ENCODE measurements at regions not wholly inside any gene's neighbourhood (a gene's known extent, or its start where the extent isn't known, plus 50 kb on each side); places are given as distances from the start of the nearest gene placed in this dataset.
"Not testable (repeated sequence)": the region's sequence is repeated elsewhere in the genome, so short reads cannot be mapped to it uniquely, and the experiment has no call there.

DNA sequence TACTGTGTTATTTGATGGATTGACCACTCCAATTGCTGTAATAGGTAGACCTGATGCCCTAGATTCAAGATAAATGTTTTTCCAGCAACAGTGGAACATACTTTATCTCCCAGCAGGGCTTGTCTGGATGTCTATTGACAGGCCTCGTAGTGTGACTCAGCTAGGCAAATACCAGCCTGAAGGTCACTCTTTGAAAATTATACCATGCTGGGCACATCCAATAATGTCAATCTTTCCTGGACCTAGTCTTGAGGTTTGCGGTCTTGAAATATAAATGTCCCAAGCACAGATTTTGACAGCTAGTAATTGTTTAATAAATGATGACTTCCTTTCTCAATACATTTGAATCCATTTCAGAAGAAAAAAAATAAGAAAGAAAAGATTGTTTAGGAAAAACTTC is 1138.0 kb upstream of the TMPRSS15 start:
- no peak for DNase-seq

GRCh38 chr21:19544493-19544892 is 1140.9 kb upstream of the TMPRSS15 start:
- DNase-seq, result not testable (repeated sequence)

- no peak for DNase-seq
Measured at GRCh38 chr21:19547951-19548840, 1144.6 kb upstream of the TMPRSS15 start.

GRCh38 chr21:19553919-19554615 is 1150.5 kb upstream of the TMPRSS15 start:
- DNase-seq, result no peak

DNA sequence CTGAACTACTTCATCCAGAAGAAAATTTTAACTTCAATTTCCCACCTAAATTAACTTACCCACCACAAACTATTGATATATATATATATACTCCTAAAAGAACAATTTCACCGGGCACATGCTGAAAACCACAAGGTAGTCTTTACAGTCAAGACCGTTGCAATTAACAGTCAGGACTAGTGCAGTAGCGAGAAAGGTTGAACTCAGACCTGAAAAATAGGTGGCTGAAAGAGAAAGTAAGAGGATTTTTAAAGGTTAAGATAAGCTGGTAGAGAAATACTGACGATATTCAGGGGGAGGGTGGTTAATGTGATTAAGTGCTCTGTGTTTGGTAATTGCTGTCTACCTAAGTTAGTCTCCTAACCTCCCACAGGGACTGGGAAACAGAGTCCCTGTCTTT is 1153.5 kb upstream of the TMPRSS15 start:
- DNase-seq, result no peak

GRCh38 chr21:19557488-19557887 is 1153.9 kb upstream of the TMPRSS15 start:
- no peak for DNase-seq

GRCh38 chr21:19565587-19565986 is 1162.0 kb upstream of the TMPRSS15 start:
- no peak for DNase-seq

DNA sequence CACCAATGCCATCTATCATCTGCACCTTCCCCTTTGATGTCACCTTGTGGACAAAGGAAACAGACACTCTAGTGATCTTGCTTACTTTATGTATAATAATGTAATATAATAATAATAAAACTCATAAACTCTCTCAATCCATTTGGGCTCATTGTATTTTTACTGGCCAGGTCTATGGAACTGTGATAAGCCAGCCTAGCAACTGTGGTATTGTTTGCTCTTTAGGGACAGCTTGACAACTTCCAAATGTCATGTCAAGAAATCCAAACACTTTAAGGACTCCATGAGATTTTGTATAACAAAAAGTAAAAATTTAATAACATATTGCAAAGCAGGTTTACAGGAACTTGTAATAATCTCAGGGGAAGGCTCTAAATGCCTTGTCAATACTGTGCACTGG is 1163.4 kb upstream of the TMPRSS15 start:
- no peak for DNase-seq

DNA sequence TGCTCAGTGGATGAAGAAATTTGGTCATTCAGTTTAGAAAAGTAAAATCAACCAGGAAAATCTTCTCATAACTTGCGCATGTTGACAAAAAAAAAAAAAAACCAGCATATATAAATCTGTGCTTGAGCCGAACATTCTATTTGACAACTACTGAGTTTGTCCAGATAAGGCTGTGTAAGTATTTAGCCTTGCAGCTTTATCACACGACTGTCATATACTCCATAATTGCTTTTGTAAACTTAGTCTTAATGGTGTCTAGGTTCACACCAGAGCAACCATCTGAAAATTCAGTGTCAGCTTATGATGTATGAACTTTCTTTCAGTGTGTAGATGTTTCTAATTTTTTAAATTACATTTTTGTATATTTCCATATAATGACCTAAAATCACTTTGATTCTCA is 1173.8 kb upstream of the TMPRSS15 start:
- no peak for DNase-seq

DNA sequence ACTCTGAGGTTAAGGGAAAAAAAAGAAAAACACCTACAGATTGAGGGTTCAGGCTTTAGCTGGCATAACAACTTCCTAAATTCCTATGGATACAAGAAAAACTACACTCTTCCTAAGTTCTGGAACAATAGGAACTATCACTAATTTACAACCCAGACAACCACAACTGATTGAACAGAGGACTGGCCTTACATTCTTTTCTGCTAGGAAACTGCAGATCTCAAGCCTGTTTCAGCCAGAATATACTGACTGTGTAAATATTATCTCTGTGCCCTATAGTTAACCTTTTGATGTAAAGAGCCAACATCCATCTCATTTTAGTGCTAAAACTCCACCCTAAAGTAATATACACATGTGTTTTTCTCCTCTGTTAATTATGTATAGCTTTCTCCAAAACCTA is 1186.5 kb upstream of the TMPRSS15 start:
- DNase-seq, result no peak

DNA sequence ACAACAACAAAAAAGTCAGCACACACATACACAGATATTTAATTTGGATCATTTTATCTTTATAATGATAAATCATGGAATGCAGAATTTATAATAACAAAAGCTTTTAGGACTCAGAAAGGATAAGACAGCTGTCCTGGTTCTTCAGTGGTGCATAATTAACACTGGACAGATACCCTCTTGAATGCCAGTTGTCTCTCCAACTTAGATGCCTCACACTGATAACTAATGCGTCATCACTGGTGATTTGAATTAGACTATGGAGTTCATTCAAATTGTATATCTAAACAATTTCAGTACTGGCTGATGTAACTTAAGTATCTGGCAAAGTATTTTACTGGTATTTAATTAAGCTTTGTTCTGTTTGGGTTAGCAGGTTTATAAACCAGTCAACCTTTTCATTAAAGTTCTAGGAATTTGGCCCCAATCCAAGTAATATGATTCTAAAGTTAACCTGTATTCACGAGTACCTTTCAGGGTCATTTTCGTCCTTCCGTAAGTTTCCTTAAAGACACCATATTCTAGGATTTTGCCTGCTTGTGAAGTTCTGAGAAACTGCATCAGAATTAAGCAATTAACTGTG is 1199.5 kb upstream of the TMPRSS15 start:
- no peak for DNase-seq

DNA sequence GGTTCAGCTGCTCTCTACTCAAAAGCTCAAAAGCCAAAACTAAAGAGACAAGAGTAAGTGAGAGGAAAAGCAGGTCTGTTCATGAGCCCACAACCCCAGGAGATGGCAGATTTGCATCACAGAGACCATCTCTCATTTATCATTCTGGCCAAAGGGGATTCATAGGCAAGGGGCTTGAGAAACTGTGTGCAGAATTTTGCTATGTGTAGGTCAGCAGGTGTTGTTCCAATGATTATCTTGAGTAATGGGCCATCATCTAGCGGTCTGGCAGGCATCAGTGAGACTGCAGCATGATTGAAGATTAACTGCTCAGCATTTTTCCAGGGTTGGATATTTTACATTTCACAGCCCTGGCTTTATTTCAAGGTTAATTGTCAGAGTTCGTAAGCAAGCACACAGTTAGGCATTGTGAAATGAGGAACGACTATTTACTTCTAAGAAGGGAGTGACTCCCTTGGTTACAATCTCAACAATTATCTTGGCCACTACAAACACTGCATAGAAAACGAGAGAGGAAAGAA is 1204.6 kb upstream of the TMPRSS15 start:
- DNase-seq, result no peak

GRCh38 chr21:19609611-19610010 is 1206.0 kb upstream of the TMPRSS15 start:
- no peak for DNase-seq

- DNase-seq, result no peak
Measured at GRCh38 chr21:19621837-19622496, 1218.4 kb upstream of the TMPRSS15 start.

DNA sequence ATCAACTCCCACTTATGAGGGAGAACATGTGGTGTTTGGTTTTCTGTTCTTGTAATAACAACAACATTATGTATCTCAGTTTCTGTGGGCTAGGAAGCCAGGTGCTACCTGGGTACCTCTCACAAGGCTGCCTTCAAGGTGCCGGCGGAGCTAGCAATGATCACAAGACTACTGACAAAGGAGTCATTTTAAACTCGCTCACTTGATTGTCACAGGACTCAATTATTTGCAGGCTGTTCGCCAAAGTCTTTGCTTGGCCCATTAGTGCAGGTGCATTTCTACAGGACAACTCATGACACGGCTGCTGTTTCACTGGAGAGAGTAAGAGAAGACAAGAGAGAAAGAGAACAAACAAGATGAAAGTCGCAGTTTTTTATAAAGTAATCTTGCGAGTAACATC is 1237.4 kb upstream of the TMPRSS15 start:
- DNase-seq, result no peak

DNA sequence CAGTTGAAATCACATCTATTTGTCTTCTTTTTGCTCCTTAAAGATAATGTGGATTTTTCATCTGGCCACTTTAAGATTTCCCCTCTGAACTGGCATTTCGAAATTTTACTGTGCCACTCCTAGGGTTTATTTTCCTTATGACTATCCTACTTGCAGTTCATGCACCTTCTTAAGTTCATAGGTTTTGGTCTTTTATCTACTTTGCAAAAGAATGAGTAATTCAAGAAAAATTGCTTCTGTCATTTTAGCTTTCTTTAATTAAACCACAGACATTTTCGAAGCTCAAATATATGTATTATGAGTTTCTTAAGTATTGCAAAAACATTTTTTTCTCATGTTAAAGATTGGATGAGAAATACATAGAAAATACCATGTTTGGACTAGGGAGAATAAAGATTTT is 1244.8 kb upstream of the TMPRSS15 start:
- no peak for DNase-seq

DNA sequence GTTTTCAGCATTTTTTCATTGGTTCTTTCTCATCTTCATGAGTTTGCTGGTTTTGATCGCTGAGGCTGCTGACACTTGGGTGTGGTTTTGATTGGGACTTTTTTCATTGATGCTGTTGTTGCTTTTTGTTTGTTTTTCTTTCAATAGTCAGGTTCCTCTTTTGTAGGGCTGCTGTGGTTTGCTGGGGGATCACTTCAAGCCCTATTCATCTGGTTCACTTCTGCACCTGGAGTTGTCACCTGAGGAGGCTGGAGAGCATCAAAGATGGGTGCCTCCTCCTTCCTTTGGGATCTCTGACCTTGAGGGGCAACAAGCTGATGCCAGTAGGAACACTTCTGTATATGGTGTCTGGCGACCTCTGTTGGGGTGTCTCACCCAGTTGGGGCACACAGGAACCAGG is 1279.9 kb upstream of the TMPRSS15 start:
- no peak for DNase-seq

- DNase-seq, result no peak
Measured at GRCh38 chr21:19684328-19684727, 1280.7 kb upstream of the TMPRSS15 start.

DNA sequence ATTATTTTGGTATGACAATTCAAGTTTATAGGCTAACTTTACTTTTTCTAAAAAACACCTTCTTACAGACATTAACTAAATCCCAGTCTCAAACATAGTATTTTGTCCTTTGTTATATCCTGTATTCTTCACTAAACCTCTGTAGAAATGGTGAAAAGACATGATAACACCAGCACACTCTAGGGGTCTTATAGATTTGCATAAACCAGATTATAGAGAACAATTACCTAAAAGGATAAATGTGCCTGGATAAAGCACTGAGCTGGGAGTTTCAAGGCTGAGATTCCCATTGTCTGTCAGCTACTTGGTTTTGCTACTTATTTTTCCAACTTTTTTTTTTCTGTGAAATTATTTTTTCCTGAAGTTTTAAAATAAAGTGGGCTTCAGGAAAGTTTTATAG is 1288.6 kb upstream of the TMPRSS15 start:
- DNase-seq, result no peak

GRCh38 chr21:19695796-19696195 is 1292.2 kb upstream of the TMPRSS15 start:
- no peak for DNase-seq

DNA sequence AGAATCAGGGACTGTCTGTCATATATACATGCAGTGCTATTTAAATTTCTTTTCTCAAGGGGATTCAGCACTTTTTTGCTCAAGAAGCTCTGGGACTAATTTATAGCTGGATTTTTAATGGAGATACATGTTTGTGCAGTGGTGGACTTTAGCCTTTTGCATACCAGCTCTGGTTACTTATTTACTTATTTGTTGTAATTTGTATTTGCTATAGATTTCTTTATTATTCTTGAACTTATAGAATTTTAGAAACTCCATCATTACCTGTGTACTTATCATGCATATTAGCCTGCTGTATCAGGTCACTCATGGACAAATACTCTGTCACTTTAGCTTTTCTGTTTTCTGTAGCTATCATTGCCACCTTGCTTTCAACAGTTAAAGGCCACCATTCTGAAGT is 1296.9 kb upstream of the TMPRSS15 start:
- no peak for DNase-seq

- no peak for DNase-seq
Measured at GRCh38 chr21:19702726-19703125, 1295.5 kb upstream of the NCAM2 start.

- no peak for DNase-seq
Measured at GRCh38 chr21:19704832-19705231, 1293.4 kb upstream of the NCAM2 start.
